ENCODE measurements at regions not wholly inside any gene's neighbourhood (a gene's known extent, or its start where the extent isn't known, plus 50 kb on each side); places are given as distances from the start of the nearest gene placed in this dataset.

DNA sequence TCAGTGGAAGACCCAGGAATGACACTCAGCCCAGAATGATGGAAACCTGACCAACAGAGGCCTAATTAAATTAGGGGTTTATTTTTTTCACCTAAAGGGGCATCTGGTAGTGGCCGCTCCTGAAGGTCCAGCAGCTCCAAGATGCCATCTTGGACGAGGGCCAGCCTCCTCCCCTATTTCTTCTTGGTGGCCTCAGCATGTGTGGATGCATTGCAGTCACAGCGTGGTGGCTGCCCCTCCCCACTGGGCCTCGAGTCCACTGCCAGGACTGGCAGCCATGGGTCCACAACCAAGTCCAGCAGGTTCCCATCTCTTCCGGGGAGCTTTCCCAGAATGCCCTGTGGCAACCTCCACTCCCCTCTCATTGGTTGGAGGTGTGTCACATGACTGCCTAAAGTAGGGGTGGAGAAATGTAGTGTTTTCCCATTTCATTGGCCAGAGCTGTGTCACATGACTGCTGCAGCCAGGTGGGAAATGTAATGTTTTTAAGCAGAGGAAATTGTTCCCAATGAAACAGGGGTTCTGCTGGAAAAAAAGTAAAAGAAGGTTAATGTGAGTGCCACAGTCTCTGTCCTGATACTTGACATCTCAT is 628.2 kb downstream of the PTPRU start:
- intact Hi-C loops (cut with DNase I), result no loop called here
- H3K27me3 ChIP-seq (ENCODE audit: control insufficient read depth in 1 of 2, insufficient read depth in 2 of 2, low read length in 1 of 2), result no peaks in the 10 kb centered on the region
- H3K27ac ChIP-seq (ENCODE audit: low read depth in 1 of 2, low read length in 2 of 2), result no peak overlapping the region
- DNase-seq, result no peak
- no peak for ATAC-seq (ENCODE audit: low FRiP score)
- no peaks in the 10 kb centered on the region for H3K36me3 ChIP-seq (ENCODE audit: control insufficient read depth in 1 of 2, insufficient read depth in 2 of 2, low read length in 1 of 2)
- H3K9me3 ChIP-seq (ENCODE audit: control insufficient read depth, low read length), result peaks cover 8% of the 10 kb centered on the region
- no peaks in the 10 kb centered on the region for H3K4me1 ChIP-seq (ENCODE audit: control insufficient read depth in 1 of 2, insufficient read depth in 2 of 2, low read length in 2 of 2)
- 68 to 72% methylated on average over 5 of the region's 5 CpGs for WGBS, 2 donors
- no peak overlapping the region for H3K4me3 ChIP-seq (ENCODE audit: low read length in 2 of 2)

DNA sequence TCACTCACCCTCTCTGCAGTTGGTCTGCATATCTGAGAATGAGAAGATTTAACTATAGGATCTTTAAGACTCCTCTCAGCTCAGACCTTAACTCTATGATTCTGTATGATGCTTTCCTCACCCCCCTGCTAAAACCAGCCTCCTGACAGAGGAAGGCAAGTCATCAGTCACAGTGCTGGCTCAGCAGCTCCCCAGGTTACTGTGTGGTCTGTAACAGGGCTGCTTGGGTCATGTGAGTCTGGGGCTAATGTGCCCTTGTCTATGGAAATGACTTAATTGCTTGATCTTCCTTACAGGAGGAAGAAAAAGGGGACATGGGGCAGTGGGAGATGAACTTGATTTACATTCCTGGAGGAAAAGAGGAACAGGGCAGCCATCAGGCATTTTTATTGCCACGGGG is 625.6 kb downstream of the PTPRU start:
- Histone ChIP-seq H3K4me1 (ENCODE audit: control insufficient read depth in 1 of 2, insufficient read depth in 2 of 2, low read length in 2 of 2) (no peaks in the 10 kb centered on the region), H3K27me3 (ENCODE audit: control insufficient read depth in 1 of 2, insufficient read depth in 2 of 2, low read length in 1 of 2) (no peaks in the 10 kb centered on the region), H3K9me3 (ENCODE audit: control insufficient read depth, low read length) (peaks cover 8% of the 10 kb centered on the region), H3K4me3 (ENCODE audit: low read length in 2 of 2) (no peak overlapping the region), H3K36me3 (ENCODE audit: control insufficient read depth in 1 of 2, insufficient read depth in 2 of 2, low read length in 1 of 2) (no peaks in the 10 kb centered on the region), H3K27ac (ENCODE audit: low read depth in 1 of 2, low read length in 2 of 2) (no peak overlapping the region)
- ATAC-seq (ENCODE audit: low FRiP score) (no peak), DNase-seq (no peak)
- WGBS, 2 donors, result 71 to 81% methylated on average over 1 of the region's 1 CpG
- intact Hi-C loops (cut with DNase I), result no loop called here

DNA sequence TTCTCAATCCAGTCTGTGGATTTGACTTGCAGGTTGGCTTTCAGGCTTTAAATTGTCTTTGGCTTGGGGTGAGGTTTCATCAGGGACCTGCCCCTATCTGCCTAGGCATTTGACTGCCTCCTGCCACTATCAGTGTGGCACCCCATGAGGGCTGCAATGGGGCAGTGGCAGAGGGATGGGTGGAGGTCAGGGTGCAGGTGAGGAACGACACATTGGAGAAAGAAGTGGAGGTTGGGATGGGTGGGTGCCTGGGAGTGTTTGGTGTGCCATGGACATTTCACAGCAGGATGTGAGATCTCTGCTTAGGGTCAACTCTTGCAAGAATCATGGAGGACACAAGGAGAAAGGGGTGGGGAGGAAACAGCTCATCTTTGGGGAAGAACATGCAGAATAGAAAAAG is 625.1 kb downstream of the PTPRU start:
- H3K4me1 ChIP-seq (ENCODE audit: control insufficient read depth in 1 of 2, insufficient read depth in 2 of 2, low read length in 2 of 2), result no peaks in the 10 kb centered on the region
- no peaks in the 10 kb centered on the region for H3K27me3 ChIP-seq (ENCODE audit: control insufficient read depth in 1 of 2, insufficient read depth in 2 of 2, low read length in 1 of 2)
- no peak overlapping the region for H3K27ac ChIP-seq (ENCODE audit: low read depth in 1 of 2, low read length in 2 of 2)
- DNase-seq (no peak), ATAC-seq (ENCODE audit: low FRiP score) (no peak)
- H3K36me3 ChIP-seq (ENCODE audit: control insufficient read depth in 1 of 2, insufficient read depth in 2 of 2, low read length in 1 of 2), result no peaks in the 10 kb centered on the region
- intact Hi-C loops (cut with DNase I), result no loop called here
- WGBS, 2 donors, result 96 to 100% methylated on average over 1 of the region's 1 CpG
- peaks cover 6% of the 10 kb centered on the region for H3K9me3 ChIP-seq (ENCODE audit: control insufficient read depth, low read length)
- H3K4me3 ChIP-seq (ENCODE audit: low read length in 2 of 2), result no peak overlapping the region

DNA sequence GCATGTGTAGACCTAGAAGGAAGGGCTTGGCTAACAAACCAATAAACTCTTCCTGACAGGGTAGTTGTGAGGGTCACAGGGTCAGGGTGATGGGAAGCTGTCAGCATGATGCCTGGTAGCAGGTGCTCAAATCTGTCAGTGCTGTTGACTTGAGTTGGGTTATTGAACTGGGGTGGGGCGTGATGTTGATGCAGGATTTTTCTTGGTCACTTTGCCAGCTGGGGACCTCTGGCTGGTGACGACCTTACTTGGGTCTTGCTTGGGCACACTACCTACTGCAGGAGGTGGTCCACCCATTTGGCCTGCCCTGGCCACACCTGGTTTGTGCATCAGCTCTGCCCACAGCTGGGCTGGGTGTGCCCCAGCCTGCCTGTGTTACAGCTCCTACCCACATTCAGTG is 624.4 kb downstream of the PTPRU start:
- intact Hi-C loops (cut with DNase I), result no loop called here
- H3K27me3 ChIP-seq (ENCODE audit: control insufficient read depth in 1 of 2, insufficient read depth in 2 of 2, low read length in 1 of 2), result no peaks in the 10 kb centered on the region
- no peak for DNase-seq
- H3K4me1 ChIP-seq (ENCODE audit: control insufficient read depth in 1 of 2, insufficient read depth in 2 of 2, low read length in 2 of 2), result no peaks in the 10 kb centered on the region
- no peak for ATAC-seq (ENCODE audit: low FRiP score)
- peaks cover 6% of the 10 kb centered on the region for H3K9me3 ChIP-seq (ENCODE audit: control insufficient read depth, low read length)
- no peaks in the 10 kb centered on the region for H3K36me3 ChIP-seq (ENCODE audit: control insufficient read depth in 1 of 2, insufficient read depth in 2 of 2, low read length in 1 of 2)
- 96 to 97% methylated on average over 2 of the region's 2 CpGs for WGBS, 2 donors
- no peak overlapping the region for H3K4me3 ChIP-seq (ENCODE audit: low read length in 2 of 2)
- no peak overlapping the region for H3K27ac ChIP-seq (ENCODE audit: low read depth in 1 of 2, low read length in 2 of 2)

DNA sequence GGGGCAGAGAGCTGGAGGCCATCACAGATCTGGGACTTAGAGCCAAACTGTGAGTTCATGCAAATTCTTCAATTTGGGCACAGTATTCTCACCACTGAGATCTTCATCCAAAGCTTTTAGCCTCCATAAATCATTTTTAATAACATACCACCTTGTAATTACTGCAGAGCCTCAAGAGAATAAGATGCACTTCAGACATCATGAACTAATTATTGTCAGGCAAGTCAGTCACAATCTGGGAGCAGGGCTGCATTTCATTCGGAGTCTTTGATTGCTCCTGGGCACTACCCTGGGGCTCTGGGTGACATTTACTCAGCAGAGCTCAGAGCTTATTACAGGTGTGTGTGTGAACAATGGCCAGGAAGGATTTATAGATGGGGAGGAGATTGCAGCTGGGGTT is 623.7 kb downstream of the PTPRU start:
- no peaks in the 10 kb centered on the region for H3K27me3 ChIP-seq (ENCODE audit: control insufficient read depth in 1 of 2, insufficient read depth in 2 of 2, low read length in 1 of 2)
- H3K36me3 ChIP-seq (ENCODE audit: control insufficient read depth in 1 of 2, insufficient read depth in 2 of 2, low read length in 1 of 2), result no peaks in the 10 kb centered on the region
- DNase-seq (no peak), ATAC-seq (ENCODE audit: low FRiP score) (no peak)
- no peak overlapping the region for H3K27ac ChIP-seq (ENCODE audit: low read depth in 1 of 2, low read length in 2 of 2)
- intact Hi-C loops (cut with DNase I), result no loop called here
- H3K4me1 ChIP-seq (ENCODE audit: control insufficient read depth in 1 of 2, insufficient read depth in 2 of 2, low read length in 2 of 2), result no peaks in the 10 kb centered on the region
- H3K4me3 ChIP-seq (ENCODE audit: low read length in 2 of 2), result no peak overlapping the region
- peaks cover 6% of the 10 kb centered on the region for H3K9me3 ChIP-seq (ENCODE audit: control insufficient read depth, low read length)
- 88 to 91% methylated on average over 1 of the region's 1 CpG for WGBS, 2 donors

DNA sequence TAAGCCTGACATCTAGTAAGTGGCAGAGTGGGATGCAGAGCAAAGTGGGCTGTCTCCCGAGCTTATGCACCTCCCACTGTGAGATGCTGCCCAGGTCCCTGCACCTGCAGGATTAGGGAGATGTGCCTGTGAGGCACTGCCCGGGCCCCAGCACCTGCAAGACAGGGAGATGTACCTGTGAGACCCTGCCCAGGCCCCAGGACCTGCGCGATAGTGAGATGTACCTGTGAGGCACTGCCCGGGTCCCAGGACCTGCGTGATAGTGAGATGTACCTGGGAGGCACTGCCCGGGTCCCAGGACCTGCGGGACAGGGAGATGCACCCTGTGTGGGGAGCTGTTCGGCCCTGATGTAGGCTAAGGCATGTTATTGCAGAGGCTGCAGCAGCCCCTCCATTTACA is 622.8 kb downstream of the PTPRU start:
- Histone ChIP-seq H3K36me3 (ENCODE audit: control insufficient read depth in 1 of 2, insufficient read depth in 2 of 2, low read length in 1 of 2) (no peaks in the 10 kb centered on the region), H3K27ac (ENCODE audit: low read depth in 1 of 2, low read length in 2 of 2) (no peak overlapping the region), H3K9me3 (ENCODE audit: control insufficient read depth, low read length) (peaks cover 6% of the 10 kb centered on the region), H3K27me3 (ENCODE audit: control insufficient read depth in 1 of 2, insufficient read depth in 2 of 2, low read length in 1 of 2) (no peaks in the 10 kb centered on the region), H3K4me1 (ENCODE audit: control insufficient read depth in 1 of 2, insufficient read depth in 2 of 2, low read length in 2 of 2) (no peaks in the 10 kb centered on the region), H3K4me3 (ENCODE audit: low read length in 2 of 2) (no peak overlapping the region)
- 86 to 88% methylated on average over 9 of the region's 9 CpGs for WGBS, 2 donors
- DNase-seq (no peak), ATAC-seq (ENCODE audit: low FRiP score) (no peak)
- intact Hi-C loops (cut with DNase I), result loop anchor here in 1 of 2 donors (10.0 kb wide), 1 partner anchor 624 kb away; the partner anchor contains the start of genes MECR and PTPRU

DNA sequence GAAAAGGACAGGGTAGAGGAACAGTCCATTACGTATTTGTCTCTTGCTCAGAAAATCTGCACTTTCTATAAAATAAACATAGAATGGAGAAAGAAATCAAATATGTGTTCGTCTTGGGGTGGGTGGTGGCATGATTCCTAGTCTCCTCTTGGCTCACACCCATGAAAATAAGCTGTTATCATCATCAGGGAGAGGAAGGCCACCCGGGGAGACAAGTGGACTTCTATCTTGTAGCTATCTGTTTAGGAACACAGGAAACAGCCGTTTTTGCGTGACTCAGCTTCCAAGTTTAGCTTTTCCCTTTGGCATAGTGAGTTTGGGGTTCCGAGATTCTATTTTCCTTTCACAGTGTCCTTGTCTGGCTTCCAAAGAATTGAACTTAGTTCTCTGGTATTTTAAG is 622.3 kb downstream of the PTPRU start:
- H3K27ac ChIP-seq (ENCODE audit: low read depth in 1 of 2, low read length in 2 of 2), result no peak overlapping the region
- no peak overlapping the region for H3K4me3 ChIP-seq (ENCODE audit: low read length in 2 of 2)
- WGBS, 2 donors, result 31 to 36% methylated on average over 6 of the region's 6 CpGs
- peaks cover 6% of the 10 kb centered on the region for H3K9me3 ChIP-seq (ENCODE audit: control insufficient read depth, low read length)
- intact Hi-C loops (cut with DNase I), result loop anchor here in 1 of 2 donors (10.0 kb wide), 1 partner anchor 624 kb away; the partner anchor contains the start of genes MECR and PTPRU
- no peaks in the 10 kb centered on the region for H3K36me3 ChIP-seq (ENCODE audit: control insufficient read depth in 1 of 2, insufficient read depth in 2 of 2, low read length in 1 of 2)
- no peaks in the 10 kb centered on the region for H3K27me3 ChIP-seq (ENCODE audit: control insufficient read depth in 1 of 2, insufficient read depth in 2 of 2, low read length in 1 of 2)
- ATAC-seq (ENCODE audit: low FRiP score) (no peak), DNase-seq (no peak)
- no peaks in the 10 kb centered on the region for H3K4me1 ChIP-seq (ENCODE audit: control insufficient read depth in 1 of 2, insufficient read depth in 2 of 2, low read length in 2 of 2)

DNA sequence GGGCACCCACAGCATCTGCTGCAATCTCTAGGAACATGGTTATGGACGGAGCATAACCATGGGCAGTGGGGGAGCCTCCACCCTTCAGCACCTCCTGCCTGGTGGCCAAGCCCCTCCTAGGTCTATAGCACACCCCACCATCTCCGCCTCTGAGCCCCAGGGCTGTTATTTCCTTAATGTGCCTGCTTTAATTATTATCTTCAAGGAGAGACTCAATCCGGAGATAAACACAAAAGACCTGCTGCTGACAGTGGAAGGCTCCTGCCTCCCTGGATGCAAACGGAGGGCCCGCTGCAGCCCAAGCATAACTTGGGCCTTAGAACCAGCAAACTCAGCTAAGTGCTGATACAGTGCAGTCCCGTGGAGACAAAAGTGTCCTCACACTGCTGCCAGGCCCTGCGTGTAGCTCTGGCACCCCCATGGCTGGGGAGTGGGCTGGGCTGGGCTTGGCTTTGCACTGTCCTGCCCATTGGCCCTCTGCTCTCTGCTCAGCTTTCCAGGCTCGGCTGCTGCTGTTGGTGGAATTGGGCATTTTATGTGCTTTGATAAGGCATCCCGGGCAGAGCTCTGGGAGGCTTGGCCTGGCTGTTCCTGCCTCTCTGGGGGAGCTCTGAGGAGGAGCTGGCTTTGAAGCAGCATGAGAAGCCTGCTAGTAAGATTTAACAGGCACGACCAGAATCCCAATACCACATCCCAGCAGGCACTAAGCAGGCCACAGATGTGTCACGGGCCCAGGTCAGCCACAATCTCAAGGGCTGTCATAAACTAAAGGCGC is 620.2 kb downstream of the PTPRU start:
- 43 to 46% methylated on average over 12 of the region's 12 CpGs for WGBS, 2 donors
- no peak overlapping the region for H3K27ac ChIP-seq (ENCODE audit: low read depth in 1 of 2, low read length in 2 of 2)
- H3K9me3 ChIP-seq (ENCODE audit: control insufficient read depth, low read length), result peaks cover 6% of the 10 kb centered on the region
- no peaks in the 10 kb centered on the region for H3K27me3 ChIP-seq (ENCODE audit: control insufficient read depth in 1 of 2, insufficient read depth in 2 of 2, low read length in 1 of 2)
- intact Hi-C loops (cut with DNase I), result loop anchor here in 1 of 2 donors (10.0 kb wide), 1 partner anchor 622 kb away; the partner anchor contains the start of genes MECR and PTPRU
- no peaks in the 10 kb centered on the region for H3K36me3 ChIP-seq (ENCODE audit: control insufficient read depth in 1 of 2, insufficient read depth in 2 of 2, low read length in 1 of 2)
- H3K4me1 ChIP-seq (ENCODE audit: control insufficient read depth in 1 of 2, insufficient read depth in 2 of 2, low read length in 2 of 2), result no peaks in the 10 kb centered on the region
- DNase-seq (no peak), ATAC-seq (ENCODE audit: low FRiP score) (no peak)
- H3K4me3 ChIP-seq (ENCODE audit: low read length in 2 of 2), result no peak overlapping the region

Data from aorta (tissue), 5 donors.